ENCODE measurements at regions not wholly inside any gene's neighbourhood (a gene's known extent, or its start where the extent isn't known, plus 50 kb on each side); places are given as distances from the start of the nearest gene placed in this dataset.

DNA sequence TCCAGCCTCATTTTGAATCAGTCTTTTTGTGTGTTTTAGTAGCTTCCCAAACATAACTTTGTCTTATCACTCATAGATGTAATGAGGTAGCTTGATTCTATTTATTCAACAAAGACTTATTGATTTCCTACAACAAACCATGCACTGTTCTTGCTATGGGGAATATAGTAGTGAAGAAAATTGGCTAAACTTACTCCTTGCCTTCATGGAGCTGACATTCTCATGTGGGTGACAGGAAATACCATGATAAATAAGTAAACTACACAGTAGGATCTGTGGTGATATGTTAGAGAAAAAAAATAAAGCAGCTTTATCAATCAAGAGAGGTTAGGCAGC, 255.7 kb upstream of the TNC start:
- H3K36me3 Mint-ChIP-seq, result no peaks in the 10 kb centered on the region
- no peak overlapping the region for H3K4me3 Mint-ChIP-seq
- H3K27me3 Mint-ChIP-seq, result peaks cover 6% of the 10 kb centered on the region
- H3K4me1 Mint-ChIP-seq, result no peaks in the 10 kb centered on the region
- no peak for DNase-seq
- no peak overlapping the region for H3K27ac Mint-ChIP-seq
- peaks cover 7% of the 10 kb centered on the region for H3K9me3 Mint-ChIP-seq

- no peak for DNase-seq
- H3K9me3 Mint-ChIP-seq, result peaks cover 7% of the 10 kb centered on the region
- no peaks in the 10 kb centered on the region for H3K4me1 Mint-ChIP-seq
- no peak overlapping the region for H3K27ac Mint-ChIP-seq
- H3K27me3 Mint-ChIP-seq, result no peaks in the 10 kb centered on the region
- H3K36me3 Mint-ChIP-seq, result no peaks in the 10 kb centered on the region
- no peak overlapping the region for H3K4me3 Mint-ChIP-seq
These were observed 256.8 kb upstream of the TNC start for GRCh38 chr9:115374724-115375268.

GRCh38 chr9:115378241-115378640, 260.3 kb upstream of the TNC start:
- H3K27ac Mint-ChIP-seq, result no peak overlapping the region
- no peaks in the 10 kb centered on the region for H3K36me3 Mint-ChIP-seq
- H3K27me3 Mint-ChIP-seq, result no peaks in the 10 kb centered on the region
- H3K4me1 Mint-ChIP-seq, result no peaks in the 10 kb centered on the region
- no peak overlapping the region for H3K4me3 Mint-ChIP-seq
- no peaks in the 10 kb centered on the region for H3K9me3 Mint-ChIP-seq
- DNase-seq, result no peak

DNA sequence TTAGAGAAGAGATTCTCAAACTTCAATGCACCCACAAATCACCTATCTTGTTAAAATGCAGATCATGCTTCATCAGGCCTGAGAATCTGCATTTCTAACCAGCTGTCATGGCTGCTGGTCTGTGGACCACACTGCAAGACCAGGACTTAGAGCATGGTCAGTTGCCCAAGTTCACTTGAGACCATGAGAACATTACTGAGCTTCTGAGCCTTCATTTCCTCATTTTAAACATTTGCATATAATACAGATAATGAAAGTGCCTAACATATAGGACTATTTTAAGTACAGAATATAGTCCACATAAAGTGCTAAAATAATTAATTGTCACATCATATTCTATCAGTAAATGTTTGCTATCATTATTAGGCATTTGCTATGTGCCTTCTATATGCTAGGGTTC, 260.8 kb upstream of the TNC start:
- Mint-ChIP-seq H3K27ac (no peak overlapping the region), H3K36me3 (no peaks in the 10 kb centered on the region), H3K27me3 (no peaks in the 10 kb centered on the region), H3K4me1 (no peaks in the 10 kb centered on the region), H3K9me3 (no peaks in the 10 kb centered on the region), H3K4me3 (no peak overlapping the region)
- no peak for DNase-seq

DNA sequence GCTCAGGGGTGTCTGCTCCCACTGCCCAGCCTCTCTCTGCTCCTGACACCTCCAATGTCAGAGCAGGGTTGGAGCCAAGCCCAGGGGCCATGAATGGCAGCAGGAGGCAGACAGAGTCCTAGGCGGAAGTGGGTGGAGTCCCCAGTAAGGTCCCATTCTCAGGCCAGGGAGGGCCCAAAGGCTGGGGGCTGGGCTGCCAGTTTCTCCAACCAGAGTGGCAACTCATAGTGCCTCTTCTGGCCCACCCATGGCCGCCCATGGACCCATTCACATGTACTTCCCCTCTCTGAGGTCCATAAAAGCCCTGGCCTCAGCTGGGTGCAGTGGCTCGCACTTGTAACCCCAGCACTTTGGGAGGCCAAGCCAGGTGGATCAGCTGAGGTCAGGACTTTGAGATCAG, 261.8 kb upstream of the TNC start:
- peaks cover 3% of the 10 kb centered on the region for H3K9me3 Mint-ChIP-seq
- H3K4me1 Mint-ChIP-seq, result no peaks in the 10 kb centered on the region
- no peaks in the 10 kb centered on the region for H3K36me3 Mint-ChIP-seq
- DNase-seq, result no peak
- no peak overlapping the region for H3K4me3 Mint-ChIP-seq
- no peaks in the 10 kb centered on the region for H3K27me3 Mint-ChIP-seq
- no peak overlapping the region for H3K27ac Mint-ChIP-seq

DNA sequence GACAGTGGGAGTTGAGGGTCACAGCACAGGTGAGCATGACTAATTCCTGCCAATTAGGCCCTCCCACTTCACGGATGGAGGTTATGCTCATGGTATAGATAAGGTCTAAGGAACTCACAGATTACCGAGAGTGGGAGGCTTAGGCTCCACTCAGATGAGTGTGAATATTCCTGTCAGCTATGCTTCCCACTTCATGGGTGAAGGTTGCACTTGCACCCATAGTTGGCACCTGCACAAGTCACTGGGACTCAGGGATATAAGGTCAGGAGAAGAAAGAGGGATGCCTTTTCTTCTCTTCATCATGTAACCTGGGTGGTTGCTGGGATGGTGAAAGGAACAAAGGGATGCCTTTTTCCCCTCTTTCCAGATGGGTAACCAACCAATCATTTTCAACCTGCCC, 264.9 kb upstream of the TNC start:
- peaks cover 4% of the 10 kb centered on the region for H3K9me3 Mint-ChIP-seq
- no peaks in the 10 kb centered on the region for H3K4me1 Mint-ChIP-seq
- no peak overlapping the region for H3K27ac Mint-ChIP-seq
- no peak for DNase-seq
- peaks cover 1% of the 10 kb centered on the region for H3K27me3 Mint-ChIP-seq
- H3K36me3 Mint-ChIP-seq, result no peaks in the 10 kb centered on the region
- H3K4me3 Mint-ChIP-seq, result no peak overlapping the region

DNA sequence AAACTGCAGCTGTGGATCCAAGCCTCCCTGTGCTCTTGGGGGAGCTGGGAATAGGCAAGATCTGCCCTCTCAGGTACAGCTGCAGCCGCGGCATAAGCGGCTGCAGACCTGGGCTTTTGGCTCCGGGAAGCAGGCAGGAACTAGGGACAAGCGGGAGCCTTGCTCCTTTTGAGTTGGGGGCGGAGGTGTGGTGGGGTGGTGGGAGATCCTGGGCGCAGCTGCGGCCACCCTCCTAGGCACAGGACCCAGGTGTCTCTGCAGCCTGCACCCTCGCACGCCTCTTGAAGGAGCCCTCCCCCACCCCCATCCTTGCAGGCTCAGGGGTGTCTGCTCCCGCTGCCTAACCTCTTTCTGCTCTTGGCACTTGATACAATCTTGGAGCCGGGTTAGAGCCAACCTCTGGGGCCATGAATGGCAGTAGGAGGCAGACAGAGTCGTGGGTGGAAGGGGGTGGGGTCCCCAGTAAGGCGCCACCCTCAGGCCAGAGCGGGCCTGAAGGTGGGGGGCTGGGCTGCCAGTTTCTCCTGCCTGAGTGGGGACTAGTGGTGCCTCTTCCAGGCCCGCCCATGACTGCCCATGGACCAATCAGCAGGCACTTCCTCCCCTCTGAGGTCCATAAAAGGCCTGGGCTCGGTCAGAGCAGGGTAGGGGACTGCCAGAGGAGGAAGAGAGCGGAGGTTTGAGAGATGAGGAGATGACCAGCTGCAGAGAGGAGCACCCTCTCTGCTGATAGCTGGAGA, 267.6 kb upstream of the TNC start:
- Mint-ChIP-seq H3K9me3 (peaks cover 4% of the 10 kb centered on the region), H3K4me3 (no peak overlapping the region), H3K4me1 (no peaks in the 10 kb centered on the region)

DNA sequence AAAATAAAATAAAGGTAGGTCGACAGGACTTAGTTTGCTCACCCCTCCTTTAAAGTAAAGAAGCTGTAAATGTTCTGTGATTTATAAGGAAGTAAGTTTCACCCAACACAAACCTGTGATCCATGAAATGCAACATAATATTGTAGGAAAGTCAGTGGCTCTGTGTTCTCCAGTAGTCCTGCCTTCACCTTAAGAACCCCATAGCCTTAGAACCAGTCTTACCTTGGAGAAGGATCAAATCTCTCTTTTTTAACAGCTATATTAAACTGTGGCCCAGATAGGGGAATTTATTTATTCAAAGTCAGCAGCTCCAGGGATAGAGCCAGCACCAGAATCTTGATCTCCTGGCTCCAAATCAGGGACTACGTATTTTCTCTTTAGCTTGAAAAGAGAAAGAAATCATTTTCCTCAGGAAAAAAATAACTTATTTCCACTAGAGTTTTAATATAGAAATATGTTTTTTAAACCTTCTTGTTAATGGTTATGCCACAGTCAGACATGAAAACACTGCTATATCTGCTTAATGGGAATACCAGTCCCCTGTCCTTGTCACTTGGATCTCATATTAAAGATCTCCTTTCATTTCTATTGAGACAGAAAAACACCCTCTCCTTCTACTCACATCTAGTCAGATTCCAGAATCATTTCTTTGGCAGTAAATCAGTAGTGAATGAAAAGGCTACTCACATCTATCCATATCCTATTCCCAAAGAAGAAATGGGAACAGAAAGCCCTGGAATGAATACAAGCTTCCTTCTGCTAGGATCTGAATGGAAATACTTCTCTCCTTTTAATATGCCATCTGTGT, 269.2 kb upstream of the TNC start:
- Mint-ChIP-seq H3K27me3 (peaks cover 3% of the 10 kb centered on the region), H3K9me3 (peaks cover 4% of the 10 kb centered on the region), H3K4me3 (no peak overlapping the region), H3K27ac (no peak overlapping the region), H3K36me3 (no peaks in the 10 kb centered on the region), H3K4me1 (no peaks in the 10 kb centered on the region)
- DNase-seq, result no peak

More for the DNA sequence above, 267.6 kb upstream of the TNC start:
- Mint-ChIP-seq H3K36me3 (no peaks in the 10 kb centered on the region), H3K27me3 (peaks cover 3% of the 10 kb centered on the region), H3K27ac (no peak overlapping the region)
- DNase-seq, result no peak

- no peak overlapping the region for H3K4me3 Mint-ChIP-seq
- H3K9me3 Mint-ChIP-seq, result peaks cover 1% of the 10 kb centered on the region
- H3K27ac Mint-ChIP-seq, result no peak overlapping the region
These were observed 273.3 kb upstream of the TNC start for GRCh38 chr9:115391168-115391825.

GRCh38 chr9:115393976-115394775, 276.2 kb upstream of the TNC start:
- no peak for DNase-seq
- no peak overlapping the region for H3K27ac Mint-ChIP-seq
- no peaks in the 10 kb centered on the region for H3K4me1 Mint-ChIP-seq
- H3K4me3 Mint-ChIP-seq, result no peak overlapping the region
- H3K9me3 Mint-ChIP-seq, result no peaks in the 10 kb centered on the region
- H3K36me3 Mint-ChIP-seq, result no peaks in the 10 kb centered on the region
- H3K27me3 Mint-ChIP-seq, result peaks cover 22% of the 10 kb centered on the region

More at GRCh38 chr9:115391168-115391825, 273.3 kb upstream of the TNC start:
- no peak for DNase-seq
- peaks cover 11% of the 10 kb centered on the region for H3K27me3 Mint-ChIP-seq
- no peaks in the 10 kb centered on the region for H3K4me1 Mint-ChIP-seq
- H3K36me3 Mint-ChIP-seq, result no peaks in the 10 kb centered on the region

DNA sequence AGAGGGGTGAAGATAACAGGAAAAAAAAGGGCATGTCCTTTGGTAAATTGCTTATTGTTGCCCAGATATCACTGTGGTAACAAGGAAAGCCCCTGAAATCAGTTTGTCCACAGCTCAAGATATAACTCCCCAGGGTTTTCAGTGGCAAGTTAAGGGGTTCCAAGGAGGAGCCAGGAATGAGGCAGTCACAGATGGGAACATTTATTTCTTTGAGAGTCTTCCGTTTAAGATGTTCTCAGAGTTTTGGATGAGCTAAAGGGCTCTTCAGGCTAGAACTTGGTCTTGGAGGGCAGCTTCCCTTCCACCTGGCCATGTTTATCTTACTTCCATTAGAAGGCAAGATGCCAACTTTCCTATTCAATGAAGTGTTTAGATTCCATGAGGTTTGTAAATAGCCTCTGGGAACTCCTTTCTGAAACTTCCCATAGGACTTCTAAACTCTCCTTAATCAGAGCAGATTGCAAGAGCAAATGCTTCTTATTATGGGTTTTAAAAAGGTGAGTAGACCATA, 277.6 kb upstream of the TNC start:
- Mint-ChIP-seq H3K27me3 (peaks cover 27% of the 10 kb centered on the region), H3K4me1 (no peaks in the 10 kb centered on the region), H3K9me3 (no peaks in the 10 kb centered on the region), H3K27ac (no peak overlapping the region), H3K4me3 (no peak overlapping the region), H3K36me3 (no peaks in the 10 kb centered on the region)
- DNase-seq, result no peak

- H3K36me3 Mint-ChIP-seq, result no peaks in the 10 kb centered on the region
- DNase-seq, result no peak
- no peak overlapping the region for H3K4me3 Mint-ChIP-seq
- H3K27me3 Mint-ChIP-seq, result peaks cover 27% of the 10 kb centered on the region
- H3K9me3 Mint-ChIP-seq, result no peaks in the 10 kb centered on the region
- H3K27ac Mint-ChIP-seq, result no peak overlapping the region
- no peaks in the 10 kb centered on the region for H3K4me1 Mint-ChIP-seq
These were observed 278.1 kb upstream of the TNC start for GRCh38 chr9:115396071-115396529.

GRCh38 chr9:115397591-115398312, 279.8 kb upstream of the TNC start:
- H3K27me3 Mint-ChIP-seq, result peaks cover 27% of the 10 kb centered on the region
- no peaks in the 10 kb centered on the region for H3K36me3 Mint-ChIP-seq
- DNase-seq, result no peak
- no peaks in the 10 kb centered on the region for H3K4me1 Mint-ChIP-seq
- H3K9me3 Mint-ChIP-seq, result no peaks in the 10 kb centered on the region
- no peak overlapping the region for H3K27ac Mint-ChIP-seq
- no peak overlapping the region for H3K4me3 Mint-ChIP-seq

GRCh38 chr9:115398313-115398650, 280.3 kb upstream of the TNC start:
- no peak overlapping the region for H3K27ac Mint-ChIP-seq
- no peaks in the 10 kb centered on the region for H3K36me3 Mint-ChIP-seq
- H3K4me1 Mint-ChIP-seq, result no peaks in the 10 kb centered on the region
- peaks cover 27% of the 10 kb centered on the region for H3K27me3 Mint-ChIP-seq
- no peak overlapping the region for H3K4me3 Mint-ChIP-seq
- H3K9me3 Mint-ChIP-seq, result peaks cover 3% of the 10 kb centered on the region
- no peak for DNase-seq
